Cardiac muscle cell (in vitro differentiated cells and primary cell): ENCODE measurements at regions not wholly inside any gene's neighbourhood (a gene's known extent, or its start where the extent isn't known, plus 50 kb on each side); places are given as distances from the start of the nearest gene placed in this dataset.

Experiments used
- DNase-seq, 2 donors: peaks; one replicate each; pipeline versions ENCODE4 v3.0.0 to v3.0.0-alpha.2; 2010 to 2017; ENCODE audit warnings: low read depth in 1 of 2, low spot score in 1 of 2
- H3K27ac ChIP-seq: fragments of 200-600 bp; sonication (generic); 2 replicates; pipeline ENCODE4 v1.5.1; 2016
- H3K27me3 ChIP-seq: fragments of 200-600 bp; sonication (generic); 2 replicates; pipeline ENCODE4 v1.6.0; 2016; ENCODE audit warnings: control low read depth
- H3K36me3 ChIP-seq: fragments of 200-600 bp; sonication (generic); 2 replicates; pipeline ENCODE4 v1.5.1; 2016; ENCODE audit warnings: control low read depth
- H3K4me1 ChIP-seq: fragments of 200-600 bp; sonication (generic); 2 replicates; pipeline ENCODE4 v1.8.1; 2017; ENCODE audit warnings: low read depth, mild to moderate bottlenecking, mixed run types
- H3K4me3 ChIP-seq: fragments of 200-600 bp; sonication (generic); 2 replicates; pipeline ENCODE4 v1.5.1; 2016; ENCODE audit warnings: mild to moderate bottlenecking
- H3K9me3 ChIP-seq: fragments of 200-600 bp; sonication (generic); 2 replicates; pipeline ENCODE4 v1.5.1; 2017; ENCODE audit warnings: low read depth, mild to moderate bottlenecking, control low read depth
- CTCF ChIP-seq: IDR thresholded peaks from 2 replicates; pipeline ENCODE4 v1.5.1; 2012; ENCODE audit warnings: low read depth, mild to moderate bottlenecking, low read length

- no peak for DNase-seq
- H3K4me3 ChIP-seq = no peak overlapping the region
- no peak for TF ChIP-seq CTCF
- peaks cover 3% of the 10 kb centered on the region for H3K4me1 ChIP-seq
- H3K9me3 ChIP-seq = no peaks in the 10 kb centered on the region
- no peaks in the 10 kb centered on the region for H3K27me3 ChIP-seq
- no peak overlapping the region for H3K27ac ChIP-seq
- no peaks in the 10 kb centered on the region for H3K36me3 ChIP-seq
Measured at GRCh38 chr6:14730654-14731053, 515.2 kb upstream of the JARID2 start.

DNA sequence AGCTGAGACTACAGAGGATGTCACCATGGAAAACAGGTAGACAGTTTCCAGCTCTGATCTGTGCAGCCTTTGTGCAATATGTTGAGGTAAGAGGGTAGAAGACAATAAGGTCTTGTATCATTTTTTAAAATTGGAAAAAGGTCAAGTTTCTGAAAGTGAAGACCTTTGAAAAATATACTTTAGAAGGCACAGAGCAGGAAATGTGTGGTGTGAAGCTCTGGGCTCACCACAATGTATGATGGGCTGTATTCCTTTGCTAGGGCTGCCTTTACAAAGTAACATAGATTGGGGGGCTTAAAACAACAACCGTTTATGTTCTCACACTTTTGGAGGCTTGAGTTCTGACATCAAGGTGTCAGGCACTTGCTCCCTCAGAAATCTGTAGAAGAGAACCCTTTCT is 514.3 kb upstream of the JARID2 start:
- Histone ChIP-seq H3K9me3 (no peaks in the 10 kb centered on the region), H3K4me1 (peaks cover 3% of the 10 kb centered on the region), H3K36me3 (no peaks in the 10 kb centered on the region), H3K27me3 (no peaks in the 10 kb centered on the region), H3K4me3 (no peak overlapping the region), H3K27ac (no peak overlapping the region)
- no peak for TF ChIP-seq CTCF
- DNase-seq = no peak

DNA sequence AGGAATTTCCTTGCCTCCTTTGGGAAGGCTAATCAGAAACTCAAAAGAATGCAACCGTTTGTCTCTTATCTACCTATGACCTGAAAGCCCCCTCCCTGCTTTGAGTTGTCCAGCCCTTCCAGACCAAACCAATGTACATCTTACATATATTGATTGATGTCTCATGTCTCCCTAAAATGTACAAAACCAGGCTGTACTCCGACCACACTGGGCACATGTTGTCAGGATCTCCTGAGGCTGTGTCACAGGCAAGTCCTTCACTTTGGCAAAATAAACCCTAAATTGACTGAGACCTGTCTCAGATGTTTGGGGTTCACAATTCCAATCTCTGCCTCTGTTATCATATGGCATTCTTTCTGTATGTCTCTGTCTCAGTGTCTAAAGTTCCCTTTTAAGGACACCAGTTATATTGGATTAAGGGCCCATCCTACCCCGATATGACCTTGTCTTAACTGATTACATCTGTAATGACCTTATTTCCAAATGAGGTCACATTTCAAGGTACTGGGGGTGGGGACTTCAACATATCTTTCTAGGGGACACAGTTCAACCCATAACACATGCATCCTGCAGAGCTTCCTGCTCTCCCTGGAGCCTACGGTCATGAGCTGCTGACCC is 513.5 kb upstream of the JARID2 start:
- Histone ChIP-seq H3K27me3 (no peaks in the 10 kb centered on the region), H3K9me3 (no peaks in the 10 kb centered on the region), H3K4me3 (no peak overlapping the region), H3K36me3 (no peaks in the 10 kb centered on the region), H3K27ac (no peak overlapping the region), H3K4me1 (peaks cover 3% of the 10 kb centered on the region)
- TF ChIP-seq CTCF = no peak
- no peak for DNase-seq

DNA sequence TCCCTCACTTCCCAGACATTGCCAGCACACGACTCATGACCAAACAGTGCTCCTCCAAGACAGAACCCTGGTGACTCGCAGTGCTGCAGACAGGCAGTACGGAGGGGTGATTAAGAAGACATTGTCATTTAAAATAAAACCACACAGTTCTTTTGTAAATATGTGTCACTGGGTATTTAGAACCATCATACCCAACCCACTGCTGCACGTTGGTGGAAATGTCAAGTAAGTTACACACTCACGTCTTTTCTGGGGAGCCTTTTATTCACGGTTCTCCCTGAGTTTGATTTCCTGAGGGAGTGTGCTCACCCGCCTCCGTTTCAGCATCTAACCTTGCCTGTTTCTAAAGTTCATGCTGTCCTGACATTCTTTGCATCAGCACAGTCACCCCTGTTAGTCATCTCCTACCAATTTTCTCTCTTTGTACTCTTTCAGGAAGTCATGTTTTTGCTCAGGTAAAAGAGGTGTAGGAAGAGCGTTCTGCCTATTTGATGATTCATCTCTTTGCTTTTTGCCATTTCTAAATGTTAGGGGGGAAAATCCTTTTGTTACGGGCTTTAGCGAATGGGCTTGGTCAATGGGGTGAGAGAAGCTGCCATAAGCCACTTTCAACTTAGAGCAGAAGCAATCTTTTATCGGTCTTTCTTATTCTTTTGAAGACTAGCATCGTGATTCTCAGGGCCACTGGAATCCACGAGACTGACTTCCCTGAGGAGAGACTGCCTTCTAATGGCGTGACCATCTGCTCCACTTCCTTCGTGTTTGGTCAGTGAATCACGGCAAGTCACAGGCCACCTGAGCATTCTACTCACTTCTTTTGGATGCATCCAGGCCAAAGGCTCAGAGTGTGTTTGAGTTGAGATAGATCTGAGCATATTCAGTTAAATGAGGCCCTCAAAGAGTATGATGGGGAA is 512.8 kb upstream of the JARID2 start:
- Histone ChIP-seq H3K27me3 (no peaks in the 10 kb centered on the region), H3K4me3 (no peak overlapping the region), H3K9me3 (no peaks in the 10 kb centered on the region), H3K36me3 (no peaks in the 10 kb centered on the region), H3K4me1 (peaks cover under 1% of the 10 kb centered on the region), H3K27ac (no peak overlapping the region)
- TF ChIP-seq CTCF = no peak
- peak in 1 of 2 donors; percentile 23 for DNase-seq

DNA sequence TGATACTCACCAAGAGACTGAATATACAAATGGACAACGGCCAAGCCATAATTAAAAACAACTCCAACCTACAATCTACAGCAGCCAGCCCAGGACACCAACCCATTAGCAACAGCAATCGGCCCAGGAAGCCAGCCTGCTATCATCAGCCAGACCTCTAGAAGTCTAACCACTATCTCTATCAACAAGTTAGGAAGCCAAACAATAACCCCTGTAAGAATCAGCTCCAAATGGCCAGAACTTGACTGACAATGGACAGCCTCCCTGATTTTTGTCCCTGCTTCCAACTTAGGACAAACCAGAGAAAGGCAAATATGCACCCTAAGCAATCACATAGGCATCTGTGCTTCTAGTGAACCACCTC is 511.8 kb upstream of the JARID2 start:
- TF ChIP-seq CTCF = no peak
- Histone ChIP-seq H3K9me3 (no peaks in the 10 kb centered on the region), H3K4me3 (no peak overlapping the region), H3K36me3 (no peaks in the 10 kb centered on the region), H3K4me1 (no peaks in the 10 kb centered on the region), H3K27ac (no peak overlapping the region), H3K27me3 (no peaks in the 10 kb centered on the region)
- DNase-seq = no peak
